HG02642 (cell line): ENCODE measurements at regions not wholly inside any gene's neighbourhood (a gene's known extent, or its start where the extent isn't known, plus 50 kb on each side); places are given as distances from the start of the nearest gene placed in this dataset.
"Not testable (repeated sequence)": the region's sequence is repeated elsewhere in the genome, so short reads cannot be mapped to it uniquely, and the experiment has no call there.

Source experiments
- ATAC-seq: cut with Tn5 transposase; IDR thresholded peaks from one replicate; pipeline ENCODE4 v1.9.1; 2021; ENCODE audit warnings: mild to moderate bottlenecking; ENCODE audit not compliant: unreplicated experiment, poor library complexity

DNA sequence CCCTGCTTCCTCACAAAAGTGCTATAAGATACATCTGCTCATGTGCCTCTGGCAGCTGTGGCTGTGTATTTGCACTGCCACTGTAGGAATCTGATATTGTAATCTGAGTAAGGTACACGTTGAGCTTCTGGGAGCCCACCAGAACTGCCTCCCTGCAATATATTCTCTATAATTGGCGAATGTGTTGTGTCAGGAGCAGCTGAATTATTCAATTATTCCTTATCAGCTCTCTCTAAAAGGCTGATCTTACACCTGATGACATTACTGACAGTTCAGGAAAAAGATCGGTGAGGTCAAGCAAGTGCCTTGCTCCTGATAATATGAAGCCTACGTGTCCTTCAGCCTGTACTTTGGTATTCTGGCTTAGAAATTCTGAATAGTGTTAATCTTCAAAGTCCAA lies 1015.0 kb downstream of the CDH9 start:
- no peak for ATAC-seq

DNA sequence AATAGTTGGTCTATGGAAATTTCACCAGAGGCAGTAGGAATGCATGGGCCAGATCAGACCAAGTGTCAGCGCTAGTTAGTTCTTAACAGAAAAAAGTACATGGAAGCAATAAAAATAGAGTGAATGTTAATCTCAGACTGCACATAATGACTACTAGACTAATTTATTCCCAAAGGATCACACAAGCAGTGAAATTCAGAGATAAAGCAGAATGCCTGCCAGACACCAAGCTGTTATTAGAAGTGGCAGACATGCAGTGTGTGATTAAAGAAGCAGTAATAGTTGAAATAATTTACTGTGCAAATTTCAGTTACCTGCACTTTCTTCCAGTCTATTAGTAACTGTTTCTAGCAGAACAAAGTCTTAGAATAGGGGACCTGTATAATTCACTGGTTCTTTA lies 1024.2 kb downstream of the CDH9 start:
- ATAC-seq, result no peak

GRCh38 chr5:26012078-26012477 lies 1026.3 kb downstream of the CDH9 start:
- ATAC-seq, result no peak

- no peak for ATAC-seq
These were observed 1028.6 kb downstream of the CDH9 start for GRCh38 chr5:26009742-26010141.

DNA sequence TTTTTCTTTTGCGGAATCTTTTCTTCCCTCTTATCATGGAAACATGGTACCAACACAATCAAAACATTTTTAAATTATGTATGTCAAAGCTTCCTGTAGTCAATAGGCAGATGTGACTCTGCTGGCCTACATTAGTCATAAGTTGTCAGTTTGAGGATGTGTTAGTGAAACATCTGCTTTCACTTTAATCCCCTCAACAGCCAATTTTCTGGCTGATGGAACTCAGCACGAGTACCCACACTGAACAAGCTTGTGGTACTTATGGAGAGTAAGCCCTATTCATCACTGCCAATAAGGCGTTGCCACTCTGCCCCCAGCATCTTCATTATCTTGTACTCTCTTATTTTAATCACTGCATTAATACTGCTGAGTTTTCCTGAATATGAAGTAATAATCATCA lies 1034.4 kb downstream of the CDH9 start:
- no peak for ATAC-seq

- no peak for ATAC-seq
These were observed 1043.2 kb downstream of the CDH9 start for GRCh38 chr5:25995209-25995608.

- ATAC-seq, result no peak
These were observed 1044.7 kb downstream of the CDH9 start for GRCh38 chr5:25993701-25994100.

DNA sequence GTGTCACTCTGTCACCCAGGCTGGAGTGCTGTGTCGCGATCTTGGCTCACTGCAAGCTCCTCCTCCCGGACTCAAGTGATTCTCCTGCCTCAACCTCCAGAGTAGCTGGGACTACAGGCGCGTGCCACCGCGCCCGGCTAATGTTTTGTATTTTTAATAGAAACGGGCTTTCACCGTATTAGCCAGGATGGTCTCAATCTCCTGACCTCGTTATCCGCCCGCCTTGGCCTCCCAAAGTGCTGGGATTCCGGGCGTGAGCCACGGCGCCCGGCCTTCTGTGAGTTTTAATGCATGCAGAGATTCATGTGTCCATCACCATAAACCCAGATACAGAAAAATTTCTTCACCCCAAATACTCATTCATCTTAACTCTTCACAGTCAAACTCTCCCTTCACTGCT lies 1046.7 kb downstream of the CDH9 start:
- no peak for ATAC-seq

- no peak for ATAC-seq
These were observed 1047.6 kb downstream of the CDH9 start for GRCh38 chr5:25990771-25991170.

GRCh38 chr5:25979086-25979485 lies 1059.3 kb downstream of the CDH9 start:
- ATAC-seq, result no peak

DNA sequence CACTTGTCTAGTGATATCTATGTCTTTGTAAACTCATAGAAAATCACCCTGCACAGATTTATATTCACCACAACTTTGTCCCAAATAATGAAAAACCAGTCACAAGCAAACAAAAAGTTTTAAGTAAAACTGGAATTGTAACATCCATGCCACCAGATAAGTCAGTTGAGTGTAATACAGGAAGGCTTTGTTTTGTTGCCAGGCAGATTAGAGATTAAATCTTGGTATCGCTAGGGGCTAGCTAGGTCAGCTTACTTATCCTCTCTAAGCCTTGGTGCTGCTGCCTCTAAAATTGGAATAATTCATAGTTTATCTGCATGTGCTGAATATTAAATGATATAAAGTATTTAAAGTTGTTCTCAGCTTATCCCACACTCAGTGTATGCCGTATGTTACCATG lies 1062.5 kb downstream of the CDH9 start:
- no peak for ATAC-seq

DNA sequence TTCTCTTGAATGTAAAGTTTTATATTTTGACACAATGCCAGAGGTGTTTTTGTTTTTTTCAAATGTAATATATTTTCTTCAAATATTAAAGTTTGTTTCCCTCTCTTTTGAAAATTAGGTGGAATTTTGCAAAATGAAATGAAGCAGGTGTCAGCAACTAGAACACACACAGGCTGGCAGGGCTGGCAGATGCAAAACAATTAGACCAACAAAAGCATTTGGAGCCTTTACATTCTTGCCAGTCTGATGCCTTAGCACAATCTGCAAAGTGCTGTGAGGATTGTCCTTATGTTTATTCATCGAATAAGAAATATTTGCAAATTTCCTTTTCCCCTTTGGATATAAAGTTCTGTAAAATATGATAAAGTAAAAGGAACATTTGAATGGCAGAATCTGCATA lies 1063.9 kb downstream of the CDH9 start:
- no peak for ATAC-seq

DNA sequence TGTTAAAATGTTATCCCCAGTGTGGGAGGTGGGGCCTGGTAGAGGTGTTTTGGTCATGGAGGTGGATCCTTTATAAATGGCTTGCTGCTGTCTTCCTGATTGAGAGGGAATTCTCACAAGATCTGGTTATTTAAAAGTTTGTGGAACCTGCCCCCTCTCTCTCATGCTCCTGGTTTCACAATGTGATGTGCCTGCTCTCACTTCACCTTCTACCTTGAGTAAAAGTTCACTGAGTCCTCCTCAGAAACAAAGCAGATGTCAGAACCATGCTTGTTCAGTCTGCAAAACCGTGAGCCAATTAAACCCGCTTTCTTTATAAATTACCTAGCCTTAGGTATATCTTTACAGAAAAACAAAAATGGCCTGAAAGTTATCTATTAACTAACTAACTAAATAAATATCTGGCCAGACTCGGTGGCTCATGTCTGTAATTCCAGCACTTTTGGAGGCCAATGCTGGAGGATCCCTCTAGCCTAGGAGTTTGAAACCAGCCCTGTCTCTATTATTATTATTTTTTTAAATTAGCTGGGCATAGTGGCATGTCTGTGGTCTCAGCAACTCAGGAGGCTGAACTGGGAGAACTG lies 1067.4 kb downstream of the CDH9 start:
- ATAC-seq, result no peak

DNA sequence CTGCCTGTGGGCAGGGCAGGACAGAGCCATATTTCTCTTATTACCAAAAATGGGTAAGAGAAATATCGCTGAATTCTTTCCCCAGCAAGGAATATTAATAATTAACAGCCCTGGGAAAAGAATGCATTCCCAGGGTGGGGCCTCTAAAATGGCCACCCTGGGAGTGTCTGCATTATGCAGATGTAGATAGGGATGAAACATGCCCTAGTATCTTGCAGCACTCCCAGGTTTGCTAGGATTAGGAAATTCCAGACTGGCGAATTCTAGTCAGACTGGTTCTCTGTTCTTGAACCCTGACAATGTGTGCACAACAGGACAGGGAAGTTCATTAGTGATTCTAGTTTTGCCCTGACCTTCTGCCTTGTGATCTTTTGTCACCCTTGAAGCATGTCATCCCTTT lies 1069.3 kb downstream of the CDH9 start:
- ATAC-seq, result not testable (repeated sequence)

DNA sequence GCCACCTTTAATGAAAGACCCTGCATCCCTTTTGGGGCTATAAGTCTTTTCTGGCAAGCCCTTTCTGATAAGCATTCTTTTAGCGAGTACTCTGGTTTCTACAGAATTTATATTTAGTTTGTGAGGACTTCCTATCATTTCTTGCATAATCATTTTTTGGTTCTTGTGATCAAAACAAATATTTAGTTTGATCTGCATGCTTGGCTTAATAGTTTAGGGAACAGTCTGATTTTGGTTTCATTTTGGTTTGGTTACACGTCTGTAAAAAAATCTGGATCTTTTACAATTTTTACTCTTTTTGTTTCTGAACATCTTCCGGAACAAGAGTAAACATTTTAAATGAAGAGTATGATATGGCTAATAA lies 1074.4 kb downstream of the CDH9 start:
- no peak for ATAC-seq

DNA sequence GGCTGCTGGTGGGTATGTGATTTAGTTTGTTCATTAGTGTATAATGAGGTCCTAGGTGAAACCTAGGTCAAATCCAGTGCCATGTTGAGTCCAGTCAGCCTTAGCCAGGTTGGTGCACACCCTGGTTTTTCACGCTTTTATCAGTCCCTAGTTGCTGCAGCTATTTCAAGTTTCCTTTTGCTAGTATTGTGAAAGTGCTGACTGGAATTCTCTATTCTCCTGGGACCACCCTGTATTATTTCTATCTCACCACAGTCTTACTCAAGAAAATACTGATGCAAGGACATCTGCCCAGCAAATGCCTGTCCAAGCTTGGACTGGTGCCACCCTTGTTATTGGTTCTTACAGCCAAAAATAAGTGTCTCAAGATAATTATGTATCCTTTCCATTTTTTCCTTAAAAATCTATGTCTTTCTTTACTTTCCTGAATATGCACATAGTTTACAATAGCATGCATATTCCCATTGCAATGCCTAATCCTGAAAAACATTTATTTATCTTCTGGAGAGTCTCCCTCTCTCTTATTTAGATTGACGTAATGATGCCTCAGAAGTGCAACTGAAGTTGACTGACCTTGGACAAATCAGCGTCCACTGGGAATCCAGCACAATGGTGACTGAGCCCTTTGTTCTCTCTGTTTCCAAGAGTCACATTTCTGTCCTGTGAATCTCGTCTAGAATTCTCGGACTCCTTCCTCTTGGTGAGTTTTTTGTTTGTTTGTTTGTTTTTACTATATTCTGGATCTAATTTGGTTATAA lies 1075.0 kb downstream of the CDH9 start:
- no peak for ATAC-seq

- ATAC-seq, result no peak
These were observed 1083.0 kb downstream of the CDH9 start for GRCh38 chr5:25955337-25955736.

GRCh38 chr5:25950681-25951080 lies 1087.7 kb downstream of the CDH9 start:
- no peak for ATAC-seq

GRCh38 chr5:25948278-25948677 lies 1090.1 kb downstream of the CDH9 start:
- ATAC-seq, result no peak

DNA sequence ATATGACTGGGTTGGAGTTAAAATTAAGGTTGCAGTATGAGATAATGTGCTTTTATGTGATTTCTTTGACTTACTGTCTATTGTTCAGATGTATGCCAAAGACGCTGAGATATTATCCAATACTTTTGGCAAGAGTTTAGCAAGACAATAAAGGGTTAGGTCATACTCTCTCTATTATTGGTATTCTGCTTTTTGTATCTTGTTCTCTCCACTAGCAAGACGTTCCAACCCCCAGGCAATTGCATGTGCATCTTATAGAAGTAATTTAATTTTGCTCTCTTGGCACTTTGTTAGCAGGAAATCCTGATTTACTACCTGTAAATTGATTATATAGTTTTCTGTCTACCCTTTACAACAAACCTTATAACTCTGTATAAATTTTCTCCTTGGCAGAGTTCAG lies 1093.6 kb downstream of the CDH9 start:
- ATAC-seq, result no peak

DNA sequence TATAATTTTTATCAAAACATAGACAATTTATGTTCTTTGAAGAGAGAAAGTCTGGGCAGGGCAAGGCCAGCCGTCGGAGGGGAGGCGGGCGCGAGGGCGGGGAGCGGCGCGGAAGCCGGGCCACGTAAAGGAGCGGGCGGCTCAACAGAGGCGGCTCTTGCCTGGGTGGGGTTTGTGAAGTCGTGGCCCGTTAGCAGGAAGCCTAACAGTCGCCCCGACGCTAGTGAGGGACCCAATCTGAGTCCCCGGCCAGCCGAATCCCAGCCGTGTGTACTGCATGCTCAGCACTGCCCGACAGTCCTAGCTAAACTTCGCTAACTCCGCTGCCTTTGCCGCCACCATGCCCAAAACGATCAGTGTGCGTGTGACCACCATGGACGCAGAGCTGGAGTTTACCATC lies 1129.2 kb downstream of the CDH9 start:
- ATAC-seq, result no peak

DNA sequence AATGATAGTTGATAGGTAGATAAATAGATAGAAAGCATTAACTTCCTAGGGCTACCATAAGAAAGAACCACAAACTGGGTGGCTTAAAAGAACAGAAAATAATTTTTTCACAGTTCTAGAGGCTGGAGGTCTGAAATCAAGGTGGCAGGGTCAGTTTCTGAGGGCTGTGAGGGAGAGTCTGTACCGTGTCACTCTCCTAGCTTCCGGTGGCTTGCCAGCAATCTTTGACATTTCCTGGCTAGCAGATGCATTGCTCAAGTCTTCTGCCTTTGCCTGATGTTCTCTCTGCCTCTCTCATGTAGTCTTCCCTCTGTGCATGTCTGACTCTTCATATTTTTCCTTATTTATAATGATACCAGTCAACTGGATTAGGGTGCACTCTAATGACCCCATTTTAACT lies 1132.7 kb downstream of the CDH9 start:
- ATAC-seq, result no peak
